Adrenal gland (tissue), 9 donors: ENCODE measurements at regions not wholly inside any gene's neighbourhood (a gene's known extent, or its start where the extent isn't known, plus 50 kb on each side); places are given as distances from the start of the nearest gene placed in this dataset.

Experiments
- DNase-seq, 7 donors: peaks; one replicate each; pipeline ENCODE4 v3.0.0-alpha.2; 2019 to 2020
- H3K27ac ChIP-seq, 5 donors: fragments of 200-600 bp; sonication (generic) in 4 of 5; 1 replicate in 3 of 5; 2 replicates in 2 of 5; pipeline versions ENCODE4 v1.5.1 to v1.8.0; 2016 to 2020; ENCODE audit warnings: mild to moderate bottlenecking in 1 of 5
- H3K27me3 ChIP-seq: fragments of 200-600 bp; 2 replicates; pipeline ENCODE4 v1.8.0; 2021
- H3K36me3 ChIP-seq, 2 donors: fragments of 200-600 bp; replicated peaks in 1 of 2; 1 replicate in 1 of 2; 2 replicates in 1 of 2; pipeline versions ENCODE4 v1.5.1 to v1.8.0; 2018 to 2022
- H3K4me1 ChIP-seq, 2 donors: fragments of 200-600 bp; replicated peaks in 1 of 2; 1 replicate in 1 of 2; 2 replicates in 1 of 2; pipeline versions ENCODE4 v1.5.1 to v1.8.0; 2018 to 2021
- H3K4me3 ChIP-seq, 4 donors: fragments of 200-600 bp; sonication (generic) in 3 of 4; one replicate each; pipeline ENCODE4 v1.5.1; 2016 to 2018
- H3K9me3 ChIP-seq, 3 donors: fragments of 200-600 bp; sonication (generic) in 1 of 3; replicated peaks in 1 of 3; 1 replicate in 2 of 3; 2 replicates in 1 of 3; pipeline versions ENCODE4 v1.5.1 to v1.8.0; 2016 to 2021
- CTCF ChIP-seq, 6 experiments: fragments of 450-650 bp in 4 of 6; fragments of 200-600 bp in 2 of 6; sonication (generic) in 1 of 6; IDR thresholded peaks; 1 replicate in 5 of 6; 2 replicates in 1 of 6; pipeline versions ENCODE4 v1.5.1 to v1.8.0; 2016 to 2021; ENCODE audit warnings: antibody characterized with exemption in 6 of 6, mild to moderate bottlenecking in 2 of 6, moderate library complexity in 1 of 6
- POLR2A ChIP-seq, 2 donors: fragments of 450-650 bp; IDR thresholded peaks; one replicate each; pipeline ENCODE4 v1.6.1; 2017; ENCODE audit warnings: antibody characterized with exemption in 2 of 2, mild to moderate bottlenecking in 2 of 2, moderate library complexity in 1 of 2
- WGBS, 4 donors: extraction: QIAGEN DNeasy Blood & Tissue Kit in 2 of 4; methylation state at CpG; one replicate each; pipeline versions ENCODE4 v1.1.5 to v1.1.7; 2013 to 2017; 5-methylcytosine and 5-hydroxymethylcytosine counted together
- intact Hi-C, 2 donors: fragments of 100-400 bp; cut with DNase I; formaldehyde crosslinking; loops; one replicate each; pipeline versions ENCODE4 v1.14.1 to v1.15.0; 2022 to 2023
- donor health status: healthy with polysubstance abuse.
- donor health status: Bipolar disorder and iron deficiency.
- donor health status: DM: yes; HTN: yes; CAD: no.
- donor health status: DM: no; HTN: no; CAD: no.
- donor health status: DM: no; HTN: no; CAD: no.

GRCh38 chr1:112788561-112788960 lies 73.4 kb upstream of the PPM1J start:
- DNase-seq = no peak
- H3K4me3 ChIP-seq = no peak overlapping the region
- no peaks in the 10 kb centered on the region for H3K36me3 ChIP-seq
- intact Hi-C loops = no loop called here
- TF ChIP-seq POLR2A (IDR thresholded peaks at IDR 0.05) (no peak), CTCF (IDR thresholded peaks at IDR 0.05) (no peak)
- H3K27ac ChIP-seq = no peak overlapping the region
- H3K4me1 ChIP-seq = no peaks in the 10 kb centered on the region
- no peaks in the 10 kb centered on the region for H3K9me3 ChIP-seq
- H3K27me3 ChIP-seq = no peaks in the 10 kb centered on the region

GRCh38 chr1:112788054-112788453 lies 72.9 kb upstream of the PPM1J start:
- no peaks in the 10 kb centered on the region for H3K27me3 ChIP-seq
- H3K4me1 ChIP-seq = no peaks in the 10 kb centered on the region
- no peak overlapping the region for H3K27ac ChIP-seq
- H3K9me3 ChIP-seq = no peaks in the 10 kb centered on the region
- no peak overlapping the region for H3K4me3 ChIP-seq
- intact Hi-C loops = no loop called here
- no peak for TF ChIP-seq POLR2A (IDR thresholded peaks at IDR 0.05)
- TF ChIP-seq CTCF (IDR thresholded peaks at IDR 0.05) = no peak
- H3K36me3 ChIP-seq = no peaks in the 10 kb centered on the region
- no peak for DNase-seq
- 74 to 81% (median 76%) methylated on average over 2 of the region's 2 CpGs for WGBS, 4 donors

GRCh38 chr1:112783059-112783458 lies 67.9 kb upstream of the PPM1J start:
- no peak overlapping the region for H3K27ac ChIP-seq
- no peaks in the 10 kb centered on the region for H3K36me3 ChIP-seq
- TF ChIP-seq CTCF (IDR thresholded peaks at IDR 0.05) (no peak), POLR2A (IDR thresholded peaks at IDR 0.05) (no peak)
- intact Hi-C loops = no loop called here
- H3K27me3 ChIP-seq = no peaks in the 10 kb centered on the region
- H3K4me3 ChIP-seq = no peak overlapping the region
- H3K9me3 ChIP-seq = no peaks in the 10 kb centered on the region
- no peaks in the 10 kb centered on the region for H3K4me1 ChIP-seq
- DNase-seq = no peak

- DNase-seq = no peak
- Histone ChIP-seq H3K9me3 (no peaks in the 10 kb centered on the region), H3K36me3 (no peaks in the 10 kb centered on the region), H3K4me3 (no peak overlapping the region), H3K27me3 (no peaks in the 10 kb centered on the region), H3K27ac (no peak overlapping the region), H3K4me1 (no peaks in the 10 kb centered on the region)
- WGBS, 4 donors = 56 to 76% (median 72%) methylated on average over 12 of the region's 12 CpGs
- no peak for TF ChIP-seq CTCF (IDR thresholded peaks at IDR 0.05)
- TF ChIP-seq POLR2A (IDR thresholded peaks at IDR 0.05) = no peak
- intact Hi-C loops = no loop called here
Observed at GRCh38 chr1:112779665-112780526, 64.8 kb upstream of the PPM1J start.
